Panc1 (cell line): ENCODE measurements at regions not wholly inside any gene's neighbourhood (a gene's known extent, or its start where the extent isn't known, plus 50 kb on each side); places are given as distances from the start of the nearest gene placed in this dataset.

Experiments used
- ATAC-seq: fragments of 200-7000 bp; cut with Tn5 transposase; 2 replicates; pipeline ENCODE4 v1.9.1; 2020; ENCODE audit warnings: mild to moderate bottlenecking, moderate library complexity
- BruUV-seq: library from RNA; stranded (reverse); fragments of 400-500 nt; replicated peaks from 2 replicates; lab custom pipeline; 2021; lab: Mats Ljungman, UMichigan
- CTCF ChIA-PET: fragments of 300-600 bp; sonication (Branson Sonifier 250); formaldehyde crosslinking; loops from one replicate; lab custom pipeline; 2022; ENCODE audit warnings: antibody characterized with exemption; lab: Charles Lee
- POLR2A ChIA-PET: fragments of 300-600 bp; sonication (Branson Sonifier 250); formaldehyde crosslinking; loops from one replicate; lab custom pipeline; 2022; ENCODE audit warnings: antibody characterized with exemption; lab: Charles Lee
- DNase-seq: peaks from one replicate; pipeline ENCODE4 v3.0.0-alpha.2; 2010; ENCODE audit warnings: low read depth, low spot score
- H3K27ac ChIP-seq: 2 replicates; pipeline ENCODE4 v1.5.1; 2011; ENCODE audit warnings: mild to moderate bottlenecking, low read length, inconsistent platforms
- H3K27me3 ChIP-seq: fragments of 200-500 bp; sonication (Bioruptor generic); 2 replicates; pipeline ENCODE4 v1.6.0; 2014; ENCODE audit warnings: low read length, inconsistent platforms; ENCODE audit not compliant: control insufficient read depth, insufficient read depth
- H3K36me3 ChIP-seq: fragments of 200-500 bp; sonication (Bioruptor generic); 2 replicates; pipeline ENCODE4 v1.5.1; 2014; ENCODE audit warnings: inconsistent platforms, mild to moderate bottlenecking, low read length, moderate library complexity; ENCODE audit not compliant: control insufficient read depth, insufficient read depth
- H3K4me1 ChIP-seq: 2 replicates; pipeline ENCODE4 v1.5.1; 2011; ENCODE audit warnings: inconsistent platforms, mild to moderate bottlenecking, low read length, moderate library complexity; ENCODE audit not compliant: control insufficient read depth, insufficient read depth
- H3K4me3 ChIP-seq, 2 experiments: 2 replicates each; pipeline ENCODE4 v1.5.1; 2011 to 2012; ENCODE audit warnings: low read depth in 2 of 2, low read length in 2 of 2, mild to moderate bottlenecking in 2 of 2, inconsistent platforms in 1 of 2, moderate library complexity in 1 of 2
- H3K9me3 ChIP-seq: fragments of 200-500 bp; sonication (Bioruptor generic); 2 replicates; pipeline ENCODE4 v1.5.1; 2014; ENCODE audit warnings: low read depth, mild to moderate bottlenecking, inconsistent platforms, low read length, moderate library complexity; ENCODE audit not compliant: control insufficient read depth, insufficient read depth
- POLR2AphosphoS5 ChIP-seq: IDR thresholded peaks from 2 replicates; pipeline ENCODE4 v1.6.1; 2012; ENCODE audit warnings: mild to moderate bottlenecking, low read depth, low read length, moderate library complexity
- SIN3A ChIP-seq: IDR thresholded peaks from 2 replicates; pipeline ENCODE4 v1.6.1; 2012; ENCODE audit warnings: low read depth, mild to moderate bottlenecking, low read length, moderate library complexity, borderline replicate concordance; ENCODE audit not compliant: insufficient read depth
- TCF7L2 ChIP-seq: IDR thresholded peaks from 2 replicates; pipeline ENCODE4 v1.6.1; 2011; ENCODE audit warnings: mild to moderate bottlenecking, low read depth, low read length, inconsistent platforms
- in situ Hi-C: cut with HindIII; loops from 2 replicates; pipeline ENCODE4 v1.10.0; 2016; ENCODE audit warnings: low sequenced_read_pairs, low pct_unique_long_range_greater_than_20kb
- intact Hi-C: fragments of 100-400 bp; cut with micrococcal nuclease; formaldehyde crosslinking; loops from one replicate; pipeline ENCODE4 v1.10.0; 2022; ENCODE audit not compliant: unreplicated experiment
- TF ChIP-seq, protein P1 (sequence below): fragments of 450-650 bp; IDR thresholded peaks from 2 replicates; pipeline ENCODE4 v1.5.1; 2017; ENCODE audit warnings: mild to moderate bottlenecking
- TF ChIP-seq, protein P2 (sequence below), 2 experiments: IDR thresholded peaks; 2 replicates each; pipeline ENCODE4 v1.6.1; 2011 to 2012; ENCODE audit warnings: low read depth in 2 of 2, control low read depth in 1 of 2, low read length in 1 of 2, mild to moderate bottlenecking in 1 of 2, moderate library complexity in 1 of 2; ENCODE audit not compliant: insufficient read depth in 1 of 2

DNA sequence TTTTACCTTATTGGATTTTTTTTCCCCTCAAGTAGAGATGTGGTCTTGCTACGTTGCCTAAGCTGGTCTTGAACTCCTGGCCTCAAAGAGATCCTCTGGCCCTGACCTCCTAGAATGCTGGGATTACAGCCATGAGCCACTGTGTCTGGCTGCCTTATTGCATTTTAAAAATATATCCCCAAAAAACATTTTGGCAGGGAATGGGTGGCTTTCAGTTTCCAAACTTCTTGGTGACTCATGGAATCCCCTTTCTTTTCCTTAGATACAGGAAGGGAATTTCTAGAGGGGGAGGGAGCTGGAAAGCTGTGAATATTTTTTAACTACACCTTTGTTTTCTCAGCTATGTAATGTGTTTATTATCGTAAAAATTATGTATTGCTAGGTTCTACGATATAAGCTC, 73.3 kb downstream of the SNRPE start:
- intact Hi-C loops = no loop called here
- no peaks in the 10 kb centered on the region for H3K4me1 ChIP-seq
- H3K4me3 ChIP-seq = no peak overlapping the region
- H3K9me3 ChIP-seq = no peaks in the 10 kb centered on the region
- in situ Hi-C loops = no loop called here
- POLR2A ChIA-PET = no interaction called here
- CTCF ChIA-PET = no interaction called here
- BruUV-seq = no TSS peak
- no peak overlapping the region for H3K27ac ChIP-seq
- H3K27me3 ChIP-seq = no peaks in the 10 kb centered on the region
- DNase-seq (no peak), ATAC-seq (no peak)
- H3K36me3 ChIP-seq = no peaks in the 10 kb centered on the region
- TF ChIP-seq TCF7L2 (no peak), SIN3A (no peak), POLR2AphosphoS5 (no peak)
- TF ChIP-seq, protein P1, sequence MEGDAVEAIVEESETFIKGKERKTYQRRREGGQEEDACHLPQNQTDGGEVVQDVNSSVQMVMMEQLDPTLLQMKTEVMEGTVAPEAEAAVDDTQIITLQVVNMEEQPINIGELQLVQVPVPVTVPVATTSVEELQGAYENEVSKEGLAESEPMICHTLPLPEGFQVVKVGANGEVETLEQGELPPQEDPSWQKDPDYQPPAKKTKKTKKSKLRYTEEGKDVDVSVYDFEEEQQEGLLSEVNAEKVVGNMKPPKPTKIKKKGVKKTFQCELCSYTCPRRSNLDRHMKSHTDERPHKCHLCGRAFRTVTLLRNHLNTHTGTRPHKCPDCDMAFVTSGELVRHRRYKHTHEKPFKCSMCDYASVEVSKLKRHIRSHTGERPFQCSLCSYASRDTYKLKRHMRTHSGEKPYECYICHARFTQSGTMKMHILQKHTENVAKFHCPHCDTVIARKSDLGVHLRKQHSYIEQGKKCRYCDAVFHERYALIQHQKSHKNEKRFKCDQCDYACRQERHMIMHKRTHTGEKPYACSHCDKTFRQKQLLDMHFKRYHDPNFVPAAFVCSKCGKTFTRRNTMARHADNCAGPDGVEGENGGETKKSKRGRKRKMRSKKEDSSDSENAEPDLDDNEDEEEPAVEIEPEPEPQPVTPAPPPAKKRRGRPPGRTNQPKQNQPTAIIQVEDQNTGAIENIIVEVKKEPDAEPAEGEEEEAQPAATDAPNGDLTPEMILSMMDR = no peak
- TF ChIP-seq, protein P2, sequence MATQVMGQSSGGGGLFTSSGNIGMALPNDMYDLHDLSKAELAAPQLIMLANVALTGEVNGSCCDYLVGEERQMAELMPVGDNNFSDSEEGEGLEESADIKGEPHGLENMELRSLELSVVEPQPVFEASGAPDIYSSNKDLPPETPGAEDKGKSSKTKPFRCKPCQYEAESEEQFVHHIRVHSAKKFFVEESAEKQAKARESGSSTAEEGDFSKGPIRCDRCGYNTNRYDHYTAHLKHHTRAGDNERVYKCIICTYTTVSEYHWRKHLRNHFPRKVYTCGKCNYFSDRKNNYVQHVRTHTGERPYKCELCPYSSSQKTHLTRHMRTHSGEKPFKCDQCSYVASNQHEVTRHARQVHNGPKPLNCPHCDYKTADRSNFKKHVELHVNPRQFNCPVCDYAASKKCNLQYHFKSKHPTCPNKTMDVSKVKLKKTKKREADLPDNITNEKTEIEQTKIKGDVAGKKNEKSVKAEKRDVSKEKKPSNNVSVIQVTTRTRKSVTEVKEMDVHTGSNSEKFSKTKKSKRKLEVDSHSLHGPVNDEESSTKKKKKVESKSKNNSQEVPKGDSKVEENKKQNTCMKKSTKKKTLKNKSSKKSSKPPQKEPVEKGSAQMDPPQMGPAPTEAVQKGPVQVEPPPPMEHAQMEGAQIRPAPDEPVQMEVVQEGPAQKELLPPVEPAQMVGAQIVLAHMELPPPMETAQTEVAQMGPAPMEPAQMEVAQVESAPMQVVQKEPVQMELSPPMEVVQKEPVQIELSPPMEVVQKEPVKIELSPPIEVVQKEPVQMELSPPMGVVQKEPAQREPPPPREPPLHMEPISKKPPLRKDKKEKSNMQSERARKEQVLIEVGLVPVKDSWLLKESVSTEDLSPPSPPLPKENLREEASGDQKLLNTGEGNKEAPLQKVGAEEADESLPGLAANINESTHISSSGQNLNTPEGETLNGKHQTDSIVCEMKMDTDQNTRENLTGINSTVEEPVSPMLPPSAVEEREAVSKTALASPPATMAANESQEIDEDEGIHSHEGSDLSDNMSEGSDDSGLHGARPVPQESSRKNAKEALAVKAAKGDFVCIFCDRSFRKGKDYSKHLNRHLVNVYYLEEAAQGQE (IDR thresholded peaks at IDR 0.05; ENCODE audit: insufficient read depth in 1 of 2, low read depth in 2 of 2, low read length in 1 of 2) = no peak

DNA sequence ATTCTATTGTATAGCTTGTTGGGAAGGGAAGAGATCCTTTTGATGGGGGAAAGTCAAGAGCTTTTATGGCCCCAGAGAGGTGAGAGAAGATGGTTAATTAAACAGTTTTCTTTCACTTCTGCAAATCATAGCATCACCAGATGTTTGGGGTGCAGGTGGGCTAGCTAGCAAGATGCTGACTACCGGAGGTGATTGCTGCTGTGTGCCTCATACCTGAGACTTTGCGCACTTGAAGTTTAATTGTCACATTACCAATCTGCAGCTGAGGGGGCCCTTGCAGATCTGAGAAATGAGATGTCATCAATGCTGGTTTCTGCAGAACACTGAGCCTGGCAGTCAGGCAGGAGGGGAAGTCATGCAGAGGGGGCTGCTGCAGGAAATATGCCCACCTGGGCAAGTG, 73.9 kb downstream of the SNRPE start:
- intact Hi-C loops (no loop called here), in situ Hi-C loops (no loop called here)
- Histone ChIP-seq H3K36me3 (no peaks in the 10 kb centered on the region), H3K27ac (no peak overlapping the region), H3K9me3 (no peaks in the 10 kb centered on the region), H3K27me3 (no peaks in the 10 kb centered on the region), H3K4me3 (no peak overlapping the region), H3K4me1 (no peaks in the 10 kb centered on the region)
- no TSS peak for BruUV-seq
- DNase-seq (no peak), ATAC-seq (no peak)
- no peak for TF ChIP-seq TCF7L2
- TF ChIP-seq POLR2AphosphoS5 = no peak
- no peak for TF ChIP-seq SIN3A
- TF ChIP-seq, protein P2 (IDR thresholded peaks at IDR 0.05; ENCODE audit: insufficient read depth in 1 of 2, low read depth in 2 of 2, low read length in 1 of 2) = no peak
- TF ChIP-seq, protein P1 = no peak
- ChIA-PET CTCF (no interaction called here), POLR2A (no interaction called here)
